ENCODE measurements at regions not wholly inside any gene's neighbourhood (a gene's known extent, or its start where the extent isn't known, plus 50 kb on each side); places are given as distances from the start of the nearest gene placed in this dataset.
A peak's percentile ranks its signal among the peaks of the same experiment; 100 is the strongest.
"Not testable (repeated sequence)": the region's sequence is repeated elsewhere in the genome, so short reads cannot be mapped to it uniquely, and the experiment has no call there.

DNA sequence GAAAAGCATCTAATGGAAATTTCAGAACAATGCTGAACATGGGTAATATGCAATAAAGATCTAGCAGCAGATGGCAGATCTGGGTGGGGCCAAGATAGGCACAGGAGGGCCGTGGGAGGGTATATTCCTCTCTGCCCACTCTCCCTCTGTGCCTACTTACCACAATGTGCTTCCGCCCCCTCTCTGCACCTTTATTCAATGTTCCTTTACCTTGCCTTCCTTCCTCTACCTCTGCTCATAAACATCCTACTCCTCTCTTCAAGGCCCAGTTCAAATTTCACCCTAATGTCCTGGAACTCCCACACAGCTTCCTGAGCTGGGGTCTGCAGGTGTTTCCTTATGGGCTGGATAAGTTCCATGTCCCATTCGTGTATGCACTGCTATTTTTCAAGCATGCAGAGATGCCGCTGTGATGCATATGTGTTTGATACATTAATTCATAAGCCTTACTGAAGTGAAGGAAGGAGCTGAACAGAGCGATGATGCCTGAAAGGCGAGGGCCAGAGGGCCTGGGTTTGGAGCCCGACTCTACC, 65.6 kb upstream of the EDEM3 start:
- no peak for DNase-seq (ENCODE audit: low spot score)

DNA sequence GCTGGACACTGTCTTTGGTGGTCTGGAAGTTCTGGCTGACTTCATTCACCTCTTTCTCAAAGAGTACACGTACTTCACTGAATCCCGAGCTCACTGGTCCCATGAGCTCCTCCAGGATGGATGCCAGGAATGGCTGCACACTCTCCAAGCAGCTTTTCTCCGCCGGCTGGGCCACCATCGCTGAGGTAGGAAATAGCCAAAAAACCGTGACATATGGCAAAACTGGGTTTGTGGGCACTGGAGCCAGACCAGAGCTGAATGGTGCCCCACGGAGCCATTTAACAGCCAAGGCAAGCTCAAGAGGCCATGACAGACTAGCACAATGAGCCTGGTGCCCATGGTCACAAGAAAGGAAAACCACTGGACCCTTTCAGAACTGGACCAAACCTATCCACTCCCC, 64.0 kb upstream of the EDEM3 start:
- DNase-seq (ENCODE audit: low spot score): no peak

DNA sequence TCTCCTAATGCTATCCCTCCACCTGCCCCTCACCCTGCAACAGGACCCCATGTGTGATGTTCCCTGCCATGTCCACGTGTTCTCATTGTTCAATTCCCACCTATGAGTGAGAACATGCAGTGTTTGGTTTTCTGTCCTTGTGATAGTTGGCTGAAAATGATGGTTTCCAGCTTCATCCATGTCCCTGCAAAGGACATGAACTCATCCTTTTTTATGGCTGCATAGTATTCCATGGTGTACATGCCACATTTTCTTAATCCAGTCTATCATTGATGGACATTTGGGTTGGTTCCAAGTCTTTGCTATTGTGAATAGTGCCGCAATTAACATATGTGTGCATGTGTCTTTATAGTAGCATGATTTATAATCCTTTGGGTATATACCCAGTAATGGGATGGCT, 62.3 kb upstream of the EDEM3 start:
- not testable (repeated sequence) for DNase-seq (ENCODE audit: low spot score)

DNA sequence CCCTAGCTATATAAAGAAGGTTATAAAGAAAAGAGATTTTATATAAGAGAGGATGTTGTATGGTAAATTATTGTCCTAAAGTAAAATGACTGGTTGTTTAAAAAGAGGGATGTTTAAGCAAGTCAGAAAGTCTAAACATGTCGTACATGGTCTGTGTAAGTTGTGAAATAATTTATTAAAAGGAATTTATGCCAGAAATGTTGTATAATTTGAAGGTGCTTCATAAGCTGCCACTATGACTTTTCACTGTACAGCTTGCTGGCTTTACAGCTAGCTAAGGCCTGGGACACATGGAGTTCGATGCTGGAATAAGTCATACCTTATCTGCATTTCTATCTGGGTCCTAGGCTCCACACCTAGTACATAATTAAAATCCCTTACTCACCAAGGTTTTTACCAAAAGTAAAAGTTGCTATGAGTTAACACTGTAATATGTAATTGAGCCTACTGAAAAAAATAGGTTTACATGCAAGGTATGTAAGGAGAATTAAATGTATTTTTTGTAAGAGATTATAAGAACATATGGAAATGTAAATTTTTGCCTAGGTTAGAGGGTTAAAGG, 59.0 kb upstream of the EDEM3 start:
- no peak for DNase-seq (ENCODE audit: low spot score)

DNA sequence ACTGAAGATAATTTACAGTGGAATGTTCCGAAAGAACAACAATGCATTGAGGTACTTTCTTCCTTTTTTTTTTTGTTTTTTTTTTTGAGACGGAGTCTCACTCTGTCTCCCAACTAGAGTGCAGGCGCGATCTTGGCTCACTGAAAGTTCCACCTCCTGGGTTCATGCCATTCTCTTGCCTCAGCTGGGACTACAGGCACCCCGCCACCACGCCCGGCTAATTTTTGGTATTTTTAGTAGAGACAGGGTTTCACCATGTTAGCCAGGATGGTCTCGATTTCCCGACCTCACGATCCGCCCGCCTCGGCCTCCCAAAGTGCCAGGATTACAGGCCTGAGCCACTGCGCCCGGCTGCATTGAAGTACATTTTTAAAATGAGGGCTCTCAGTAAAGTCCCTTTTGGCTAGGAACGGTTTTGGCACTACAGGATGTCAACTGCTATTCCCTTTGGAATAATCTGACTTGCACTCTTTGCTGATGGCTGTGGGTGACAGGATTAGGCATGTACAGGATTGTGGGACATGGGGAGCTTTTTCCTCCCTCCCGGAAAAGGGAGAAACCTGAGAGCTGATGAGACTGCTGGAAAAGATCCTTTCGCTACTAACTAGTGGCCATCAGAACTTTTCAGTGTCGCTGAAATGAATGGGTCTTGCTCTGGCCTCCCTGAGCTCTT, 56.9 kb upstream of the EDEM3 start:
- DNase-seq (ENCODE audit: low spot score): no peak

DNA sequence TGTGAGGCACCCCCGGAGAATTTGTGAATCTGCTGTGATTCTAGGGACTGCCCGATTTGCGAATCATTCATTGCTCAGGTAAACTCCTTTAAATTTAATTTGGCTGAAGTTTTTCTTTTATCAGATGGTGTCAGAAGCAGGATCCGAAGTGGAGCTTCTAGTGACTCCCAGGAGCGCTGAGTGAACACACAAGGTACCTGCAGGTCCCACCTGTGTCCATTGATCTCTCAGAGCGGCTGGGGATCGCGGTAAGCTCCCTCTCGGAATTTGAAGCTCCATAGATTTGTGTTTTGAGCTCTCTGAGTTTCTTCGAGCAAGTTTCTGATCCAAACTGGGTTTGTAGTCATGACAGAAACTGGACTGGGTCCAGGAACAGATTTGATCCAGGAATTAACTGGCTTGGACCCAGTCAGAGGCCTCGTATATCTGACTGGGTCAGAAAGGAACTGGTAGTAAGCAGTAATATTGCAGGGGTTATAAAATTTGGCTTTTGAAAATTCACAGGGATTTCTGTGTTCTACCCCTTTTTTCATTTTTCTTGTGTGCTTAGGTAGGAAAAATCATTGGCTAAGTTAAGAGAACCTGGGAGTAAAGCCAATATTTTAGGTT, 56.2 kb upstream of the EDEM3 start:
- DNase-seq (ENCODE audit: low spot score): no peak

DNA sequence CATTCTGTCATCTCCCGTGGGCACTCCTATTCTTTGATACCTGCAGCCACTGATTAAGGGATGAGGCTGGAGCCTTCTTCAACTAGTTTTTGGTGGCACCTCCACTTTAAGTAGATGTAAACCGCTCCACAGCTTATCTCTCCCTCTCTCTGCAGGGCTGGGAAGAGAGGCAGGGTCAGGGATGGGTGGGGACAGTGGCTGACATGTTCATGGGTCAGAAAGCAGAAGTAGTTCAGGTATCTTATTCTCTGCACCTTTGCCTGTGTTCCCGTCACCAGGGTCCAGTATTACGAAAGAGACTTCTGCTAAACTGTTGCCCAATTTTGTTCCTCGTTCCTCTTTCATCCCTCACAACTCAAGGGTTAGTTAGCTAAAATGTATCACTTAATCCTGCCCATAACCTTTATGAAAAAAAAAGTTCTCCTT, 51.7 kb upstream of the EDEM3 start:
- DNase-seq (ENCODE audit: low spot score): no peak

DNA sequence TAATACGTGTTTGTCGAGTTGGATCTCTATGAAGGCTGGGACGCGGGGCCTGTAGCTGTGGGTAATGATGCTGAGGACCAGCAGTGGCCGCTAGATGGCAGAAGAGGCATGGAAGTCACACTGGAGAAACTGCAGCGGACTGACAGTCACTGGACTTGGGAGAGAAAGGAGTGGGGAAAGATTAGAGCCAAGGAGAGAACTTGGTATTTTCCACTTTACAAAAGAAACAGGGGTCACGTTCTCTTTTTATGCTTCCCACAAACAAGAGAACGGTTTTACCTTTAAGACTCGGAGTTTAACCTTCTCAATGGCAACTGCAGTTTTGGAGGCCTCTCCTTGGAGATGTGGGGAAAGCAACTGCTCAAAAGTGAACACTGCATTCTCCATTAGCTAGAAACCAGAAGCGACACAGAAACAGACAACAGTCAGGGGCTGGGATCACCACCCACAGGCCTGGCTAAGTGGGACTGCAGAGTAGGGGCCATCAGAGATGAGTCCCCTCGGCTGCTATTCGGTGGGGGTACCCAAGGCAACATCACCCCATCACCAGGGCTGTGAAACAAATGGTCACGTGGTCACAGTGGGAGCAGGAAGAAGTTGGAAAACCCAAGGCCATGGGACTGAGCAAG, 51.1 kb upstream of the EDEM3 start:
- peak; percentile 73 for DNase-seq (ENCODE audit: low spot score)

Measured in SW480 (cell line).